Effector CD4-positive, alpha-beta T cell (primary cell): ENCODE measurements at regions not wholly inside any gene's neighbourhood (a gene's known extent, or its start where the extent isn't known, plus 50 kb on each side); places are given as distances from the start of the nearest gene placed in this dataset.
"Not testable (repeated sequence)": the region's sequence is repeated elsewhere in the genome, so short reads cannot be mapped to it uniquely, and the experiment has no call there.

ENCODE experiments used
- DNase-seq: peaks from one replicate; pipeline ENCODE4 v3.0.0-alpha.2; 2020

DNA sequence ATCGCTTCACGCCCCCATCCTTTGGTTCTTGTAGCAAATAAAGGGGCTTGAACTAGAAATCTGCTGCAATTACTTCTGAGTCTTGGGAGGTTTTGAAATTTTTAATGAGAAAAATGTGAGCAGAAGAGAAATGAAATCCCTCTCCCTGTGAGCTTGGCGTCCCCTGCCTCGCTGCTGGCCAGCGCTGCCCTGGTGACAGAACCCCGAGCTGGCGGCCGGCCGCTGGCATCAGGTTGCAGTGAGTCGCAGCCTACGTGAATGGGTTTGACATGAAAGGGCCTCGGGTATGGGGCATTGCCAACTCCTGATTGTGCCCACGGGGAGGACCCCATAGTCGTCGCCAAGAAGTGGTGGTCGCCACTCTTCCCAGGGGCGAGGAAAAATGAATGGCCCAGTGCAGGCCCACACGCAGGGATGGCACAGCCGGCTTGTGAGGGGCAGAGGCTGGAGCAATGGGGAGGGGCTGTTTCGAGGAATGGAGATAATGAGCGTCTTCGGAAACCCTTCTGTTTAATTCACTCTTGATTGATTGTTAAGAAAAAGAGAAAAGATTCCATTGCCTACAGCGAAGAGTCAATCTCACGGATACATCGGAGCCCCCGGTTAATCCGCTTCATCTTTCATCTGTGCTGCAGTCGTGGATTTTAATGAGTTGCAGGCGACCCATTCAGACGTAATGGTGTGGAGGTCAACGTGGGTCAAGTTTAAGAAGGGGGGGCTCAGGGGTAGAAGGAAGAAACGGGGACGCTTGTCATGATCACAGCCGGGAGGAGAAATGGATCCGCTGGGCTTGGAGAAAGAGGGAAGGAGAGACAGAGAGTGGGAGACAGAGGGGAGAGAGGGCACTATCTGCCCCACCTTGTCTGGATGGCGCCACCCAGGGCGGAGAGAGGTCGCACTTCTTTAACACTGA is 380.1 kb downstream of the THBS2 start:
- DNase-seq, result no peak

GRCh38 chr6:168871642-168872315 is 381.9 kb downstream of the THBS2 start:
- DNase-seq, result no peak

GRCh38 chr6:168870982-168871381 is 382.7 kb downstream of the THBS2 start:
- DNase-seq, result no peak

DNA sequence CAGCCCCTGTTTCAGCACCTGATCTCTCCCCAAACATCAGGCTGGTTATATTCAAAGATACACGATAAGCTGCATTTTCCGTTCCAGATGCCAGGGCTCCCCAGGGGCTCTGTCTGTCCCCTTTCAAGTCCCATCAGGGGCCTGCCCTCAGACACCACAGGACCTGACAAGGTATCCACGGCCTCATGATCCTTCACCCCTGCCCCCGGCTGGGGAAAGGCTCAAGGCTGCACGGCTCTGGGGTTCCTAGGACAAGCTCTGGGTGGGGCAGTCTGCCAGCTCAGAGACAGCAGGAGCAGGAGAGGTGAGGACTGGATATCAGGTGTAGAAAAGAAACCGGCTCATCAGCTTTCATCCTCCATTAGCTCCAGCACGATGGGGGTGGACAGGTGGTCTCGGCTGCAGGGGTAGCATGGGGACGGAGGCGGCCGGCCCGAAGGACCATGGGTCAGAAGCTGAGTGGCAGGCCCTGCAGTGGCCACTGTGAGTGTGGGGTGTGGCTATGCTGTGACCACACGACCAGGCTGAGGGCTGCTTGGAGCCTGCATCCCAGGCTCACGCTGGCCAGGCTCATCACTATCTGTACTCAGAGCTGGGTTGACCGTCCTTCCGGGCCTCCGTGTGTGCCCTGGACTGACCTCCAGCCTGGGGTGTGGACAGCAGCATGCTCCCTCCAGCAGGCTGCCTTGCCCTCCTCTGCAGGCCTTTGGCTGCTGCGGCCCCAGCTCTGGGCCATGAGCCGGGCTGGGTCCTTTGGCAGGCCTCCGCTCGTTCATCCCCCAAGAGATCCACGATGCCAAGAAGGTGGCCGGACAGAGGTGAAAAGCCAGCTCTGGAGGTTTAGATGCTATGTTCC is 386.2 kb downstream of the THBS2 start:
- DNase-seq, result no peak

- DNase-seq, result no peak
Measured at GRCh38 chr6:168866534-168866933, 387.1 kb downstream of the THBS2 start.

GRCh38 chr6:168865522-168865921 is 388.1 kb downstream of the THBS2 start:
- no peak for DNase-seq

DNA sequence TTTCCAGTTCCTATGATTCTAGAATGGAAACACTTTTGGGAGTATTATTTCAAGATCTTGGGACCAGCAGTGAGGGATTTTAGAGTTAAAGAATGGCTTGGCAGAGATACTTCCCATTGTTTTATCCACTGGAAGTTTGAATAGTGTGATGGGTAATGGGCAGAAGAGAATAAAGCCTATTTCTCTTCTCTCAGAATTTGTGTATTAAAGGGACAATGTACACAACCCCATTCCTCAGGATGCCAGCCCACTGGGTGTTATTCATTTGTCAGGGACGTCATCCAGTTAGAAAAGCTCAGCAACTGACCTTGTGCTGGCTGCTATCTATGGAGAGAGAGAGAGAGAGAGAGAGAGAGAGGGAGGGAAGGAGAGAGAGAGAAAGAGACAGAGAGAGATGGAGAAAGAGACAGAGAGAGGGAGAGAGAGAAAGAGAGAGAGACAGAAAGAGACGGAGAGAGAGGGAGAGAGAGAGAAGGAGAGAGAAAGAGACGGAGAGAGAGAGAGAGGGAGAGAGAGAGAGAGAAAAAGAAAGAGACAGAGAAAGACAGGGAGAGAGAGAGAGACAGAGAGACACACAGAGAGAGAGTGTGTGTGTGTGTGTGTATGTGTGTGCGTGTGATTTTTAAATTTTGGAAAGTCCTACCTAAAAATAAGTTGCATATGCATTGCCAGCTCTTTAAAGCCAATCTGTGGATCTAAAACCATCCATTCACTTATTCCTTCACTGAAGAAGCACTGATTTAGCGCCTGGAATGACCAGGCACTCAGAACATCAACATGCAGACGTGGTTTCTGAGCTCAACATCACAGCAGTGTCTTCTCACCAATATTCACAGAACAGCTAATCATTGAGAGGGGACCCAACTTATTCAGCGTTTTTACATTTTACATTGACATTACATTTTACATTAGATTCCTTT is 388.8 kb downstream of the THBS2 start:
- DNase-seq, result no peak

DNA sequence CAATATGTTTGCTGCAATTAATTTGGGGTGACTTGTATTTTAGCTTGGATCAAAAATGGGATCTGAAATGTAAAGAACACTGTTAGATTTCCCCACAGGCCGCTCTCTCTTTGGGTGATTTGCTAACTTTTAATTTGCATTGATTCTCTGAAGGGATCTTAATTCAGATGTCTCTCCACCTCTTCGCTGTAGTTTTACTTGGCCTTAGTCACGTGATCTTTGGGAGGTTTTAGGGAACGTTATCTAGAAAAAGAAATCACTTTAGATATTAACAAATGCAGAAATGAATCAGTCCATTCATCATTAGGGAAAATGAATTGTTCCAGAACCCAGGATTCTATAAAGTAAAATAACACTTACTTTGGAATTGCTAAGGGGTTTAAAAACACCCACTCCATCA is 390.2 kb downstream of the THBS2 start:
- no peak for DNase-seq

DNA sequence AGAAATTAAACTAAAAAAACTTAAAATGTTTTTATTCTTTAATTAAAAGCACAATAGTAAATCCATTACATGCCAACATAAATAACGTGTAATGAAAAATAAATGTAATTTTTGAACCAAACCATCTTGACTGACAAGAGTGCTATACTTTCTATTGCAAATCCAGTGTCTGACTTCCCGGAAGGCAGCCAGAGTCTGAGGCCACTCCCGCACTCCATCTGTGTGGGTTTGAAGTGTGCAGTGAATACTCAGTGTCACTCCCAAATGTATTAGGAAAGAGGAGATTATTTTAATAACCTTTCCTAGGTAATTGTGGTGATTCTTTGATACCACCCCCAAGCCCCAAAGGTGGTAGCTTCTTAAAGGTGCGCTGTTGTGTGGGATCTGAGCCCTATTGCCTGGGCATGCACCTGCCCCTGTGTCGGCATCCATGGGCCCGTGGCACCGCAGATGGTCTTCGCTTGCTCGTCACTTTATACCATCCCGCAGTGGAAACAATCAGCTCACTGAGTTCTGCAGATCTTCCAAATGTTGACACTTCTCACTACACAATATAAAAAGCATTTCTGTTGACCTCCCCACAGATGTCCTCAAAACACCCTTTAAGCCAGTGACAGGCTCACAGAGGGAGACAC is 391.2 kb downstream of the THBS2 start:
- DNase-seq, result no peak

- no peak for DNase-seq
Measured at GRCh38 chr6:168860987-168861386, 392.7 kb downstream of the THBS2 start.

DNA sequence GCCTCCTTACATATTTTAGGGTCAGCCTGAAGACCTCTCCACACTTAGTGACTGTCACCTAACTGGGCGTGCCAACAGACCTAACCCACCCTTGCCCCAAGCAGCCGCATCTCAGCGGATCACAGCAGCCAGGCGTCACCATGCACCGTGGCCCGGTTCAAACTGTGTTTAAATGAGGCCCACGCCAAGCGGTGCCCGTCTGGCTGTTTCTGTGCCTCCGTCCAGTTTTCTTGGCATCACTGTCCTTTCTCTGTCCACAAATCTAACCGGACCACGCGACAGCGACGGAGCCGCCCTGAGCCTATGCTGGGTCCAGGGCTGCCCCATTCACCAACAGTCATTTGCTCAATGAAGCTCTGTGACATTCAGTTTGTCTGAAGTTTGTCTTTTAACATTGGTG is 393.3 kb downstream of the THBS2 start:
- no peak for DNase-seq

- no peak for DNase-seq
Measured at GRCh38 chr6:168858926-168859325, 394.7 kb downstream of the THBS2 start.

GRCh38 chr6:168856914-168857313 is 396.7 kb downstream of the THBS2 start:
- DNase-seq, result no peak

DNA sequence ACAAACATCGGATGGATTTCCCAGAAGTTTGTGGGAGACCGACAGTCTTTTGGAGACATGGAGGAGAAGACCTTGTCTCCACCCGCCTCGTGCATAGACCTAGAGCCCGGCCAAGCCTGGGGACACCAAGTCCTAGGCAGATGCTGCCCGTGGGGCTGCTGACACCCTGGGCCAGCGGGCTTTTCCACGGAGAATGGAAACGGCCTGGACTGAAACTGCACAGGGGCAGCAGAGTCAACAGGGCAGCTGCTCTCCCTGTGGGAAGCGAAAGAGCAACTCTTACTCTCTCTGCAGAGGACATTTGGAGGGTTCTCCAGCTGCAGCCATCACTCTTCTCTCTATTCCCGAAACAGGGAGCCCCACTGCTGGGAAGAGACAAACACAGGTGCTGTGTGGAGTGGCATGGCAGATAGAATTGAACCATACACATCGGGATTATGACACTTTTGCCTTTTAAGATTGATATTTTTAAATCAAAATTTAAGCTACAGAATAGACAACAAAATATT is 401.2 kb downstream of the THBS2 start:
- no peak for DNase-seq

GRCh38 chr6:168851460-168852375 is 401.9 kb downstream of the THBS2 start:
- no peak for DNase-seq

DNA sequence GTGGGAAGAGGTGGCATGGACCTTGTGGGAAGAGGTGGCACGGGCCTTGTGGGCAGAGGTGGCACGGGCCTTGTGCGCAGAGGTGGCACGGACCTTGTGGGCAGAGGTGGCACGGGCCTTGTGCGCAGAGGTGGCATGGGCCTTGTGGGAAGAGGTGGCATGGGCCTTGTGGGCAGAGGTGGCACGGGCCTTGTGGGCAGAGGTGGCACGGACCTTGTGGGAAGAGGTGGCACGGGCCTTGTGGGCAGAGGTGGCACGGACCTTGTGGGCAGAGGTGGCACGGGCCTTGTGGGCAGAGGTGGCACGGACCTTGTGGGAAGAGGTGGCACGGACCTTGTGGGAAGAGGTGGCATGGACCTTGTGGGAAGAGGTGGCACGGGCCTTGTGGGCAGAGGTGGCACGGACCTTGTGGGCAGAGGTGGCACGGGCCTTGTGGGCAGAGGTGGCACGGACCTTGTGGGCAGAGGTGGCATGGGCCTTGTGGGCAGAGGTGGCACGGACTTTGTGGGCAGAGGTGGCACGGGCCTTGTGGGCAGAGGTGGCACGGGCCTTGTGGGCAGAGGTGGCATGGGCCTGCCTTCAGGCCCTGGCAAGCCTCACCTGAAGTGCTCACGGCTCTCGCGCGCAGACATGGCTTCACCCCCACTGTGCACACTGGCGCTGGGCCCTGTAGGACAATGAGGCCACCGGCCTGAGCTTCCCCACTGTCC is 403.5 kb downstream of the THBS2 start:
- not testable (repeated sequence) for DNase-seq

DNA sequence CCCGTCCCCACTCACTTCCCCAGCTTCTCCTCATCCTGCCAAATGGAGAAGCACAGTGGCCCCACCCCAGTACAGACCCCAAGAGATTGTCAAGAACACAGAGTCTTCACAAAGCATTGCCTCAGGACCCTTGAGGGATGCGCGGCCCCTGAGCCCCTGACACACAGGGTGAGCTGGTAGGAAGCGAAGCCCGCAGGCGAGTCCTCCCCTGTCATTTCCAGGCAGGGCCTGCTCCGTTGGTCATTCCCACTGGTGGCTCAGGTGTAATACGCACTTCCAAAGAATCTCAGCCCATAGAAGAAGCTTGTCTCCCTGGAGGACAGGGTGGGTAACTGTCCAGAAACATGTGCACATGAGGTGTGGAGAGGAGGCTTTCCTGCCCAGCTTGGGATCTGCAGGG is 404.2 kb downstream of the THBS2 start:
- DNase-seq, result no peak

GRCh38 chr6:168848797-168849196 is 404.8 kb downstream of the THBS2 start:
- no peak for DNase-seq

DNA sequence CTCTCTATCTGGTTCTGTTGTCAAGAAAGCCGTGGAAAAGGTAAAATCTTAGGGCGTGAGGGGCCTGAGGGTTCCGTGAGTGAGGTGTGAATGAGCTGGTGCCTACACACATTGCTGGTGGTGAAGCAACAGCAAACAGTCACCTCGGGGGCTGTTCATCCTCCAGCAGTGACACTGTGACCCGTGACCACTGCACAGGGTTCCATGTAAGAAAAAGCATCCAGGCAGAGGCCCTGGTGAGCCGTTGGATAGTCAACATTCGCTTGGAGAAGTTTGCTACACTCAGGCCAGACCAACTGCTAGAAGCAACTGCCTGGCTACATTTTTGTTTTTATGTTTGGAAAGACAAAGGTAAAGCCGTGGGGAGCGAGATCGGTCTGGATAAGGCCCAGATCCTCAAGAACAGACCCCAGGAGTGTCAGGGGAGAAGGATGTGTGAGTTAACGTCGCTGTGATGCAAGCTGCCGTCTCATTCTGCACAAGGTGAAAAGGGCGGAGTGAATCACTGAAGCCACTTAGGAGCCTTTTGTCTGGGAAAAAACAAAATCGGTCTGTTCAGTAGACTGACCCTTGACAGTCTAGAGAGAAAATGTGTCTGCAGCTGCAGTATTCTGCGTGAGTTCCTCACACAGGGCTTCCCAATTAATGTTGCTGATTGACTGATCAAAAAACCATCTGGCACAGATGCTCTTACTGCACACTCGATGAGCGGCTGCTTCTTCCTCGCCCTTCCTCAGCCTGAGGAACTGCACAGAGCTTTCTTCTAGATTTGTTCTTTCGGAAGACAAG is 404.0 kb downstream of the SMOC2 start:
- no peak for DNase-seq
